Right atrium auricular region (tissue), 2 donors: ENCODE measurements at regions not wholly inside any gene's neighbourhood (a gene's known extent, or its start where the extent isn't known, plus 50 kb on each side); places are given as distances from the start of the nearest gene placed in this dataset.

Source experiments
- DNase-seq: peaks from one replicate; pipeline ENCODE4 v3.0.0-alpha.2; 2019; ENCODE audit warnings: low spot score
- H3K27ac ChIP-seq, 2 donors: fragments of 200-600 bp; sonication (generic); 1 replicate in 1 of 2; 2 replicates in 1 of 2; pipeline ENCODE4 v1.5.1; 2016 to 2019
- H3K27me3 ChIP-seq, 2 donors: fragments of 200-600 bp; sonication (generic); one replicate each; pipeline versions ENCODE4 v1.5.1 to v1.6.0; 2017 to 2019
- H3K36me3 ChIP-seq: fragments of 200-600 bp; sonication (generic); one replicate; pipeline ENCODE4 v1.5.1; 2016
- H3K4me1 ChIP-seq, 2 donors: fragments of 200-600 bp; sonication (generic); one replicate each; pipeline versions ENCODE4 v1.5.1 to v1.6.0; 2017 to 2019
- H3K4me3 ChIP-seq, 2 donors: fragments of 200-600 bp; sonication (generic); 1 replicate in 1 of 2; 2 replicates in 1 of 2; pipeline ENCODE4 v1.5.1; 2017 to 2019; ENCODE audit warnings: mild to moderate bottlenecking in 1 of 2, moderate library complexity in 1 of 2
- H3K9me3 ChIP-seq, 2 donors: fragments of 200-600 bp; sonication (generic); one replicate each; pipeline ENCODE4 v1.5.1; 2019
- TF ChIP-seq, protein P1 (sequence below), 2 donors: fragments of 200-600 bp; sonication (generic); IDR thresholded peaks; one replicate each; pipeline ENCODE4 v1.5.1; 2019; ENCODE audit warnings: antibody characterized with exemption in 2 of 2

- no peak overlapping the region for H3K27ac ChIP-seq
- no peak for DNase-seq
- H3K9me3 ChIP-seq = no peaks in the 10 kb centered on the region
- H3K4me1 ChIP-seq = no peaks in the 10 kb centered on the region
- H3K4me3 ChIP-seq = no peak overlapping the region
- H3K36me3 ChIP-seq = no peaks in the 10 kb centered on the region
- TF ChIP-seq, protein P1, sequence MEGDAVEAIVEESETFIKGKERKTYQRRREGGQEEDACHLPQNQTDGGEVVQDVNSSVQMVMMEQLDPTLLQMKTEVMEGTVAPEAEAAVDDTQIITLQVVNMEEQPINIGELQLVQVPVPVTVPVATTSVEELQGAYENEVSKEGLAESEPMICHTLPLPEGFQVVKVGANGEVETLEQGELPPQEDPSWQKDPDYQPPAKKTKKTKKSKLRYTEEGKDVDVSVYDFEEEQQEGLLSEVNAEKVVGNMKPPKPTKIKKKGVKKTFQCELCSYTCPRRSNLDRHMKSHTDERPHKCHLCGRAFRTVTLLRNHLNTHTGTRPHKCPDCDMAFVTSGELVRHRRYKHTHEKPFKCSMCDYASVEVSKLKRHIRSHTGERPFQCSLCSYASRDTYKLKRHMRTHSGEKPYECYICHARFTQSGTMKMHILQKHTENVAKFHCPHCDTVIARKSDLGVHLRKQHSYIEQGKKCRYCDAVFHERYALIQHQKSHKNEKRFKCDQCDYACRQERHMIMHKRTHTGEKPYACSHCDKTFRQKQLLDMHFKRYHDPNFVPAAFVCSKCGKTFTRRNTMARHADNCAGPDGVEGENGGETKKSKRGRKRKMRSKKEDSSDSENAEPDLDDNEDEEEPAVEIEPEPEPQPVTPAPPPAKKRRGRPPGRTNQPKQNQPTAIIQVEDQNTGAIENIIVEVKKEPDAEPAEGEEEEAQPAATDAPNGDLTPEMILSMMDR (IDR thresholded peaks at IDR 0.05) = no peak
- no peaks in the 10 kb centered on the region for H3K27me3 ChIP-seq
These were observed 653.2 kb downstream of the DCDC2C start for GRCh38 chr2:4356541-4356940.

DNA sequence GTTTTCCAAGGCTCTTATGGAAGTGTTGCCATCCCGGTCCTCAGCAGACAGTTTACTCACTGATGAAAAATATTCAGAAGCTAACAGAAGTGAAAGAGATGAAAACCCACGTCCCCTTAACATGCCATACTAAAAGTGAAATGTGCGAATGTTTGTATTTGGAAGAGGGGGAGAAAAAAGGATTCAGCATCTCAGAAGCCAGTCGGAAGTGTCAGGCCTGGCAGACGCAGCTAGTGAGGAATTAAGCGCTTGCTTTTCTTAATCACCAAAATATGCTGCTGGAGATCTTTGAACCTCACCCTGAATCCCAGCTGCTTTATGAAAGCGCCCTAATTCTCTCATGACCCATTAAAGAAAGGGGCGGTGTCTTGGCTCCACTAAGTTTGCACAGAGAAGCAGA, 653.7 kb downstream of the DCDC2C start:
- TF ChIP-seq, protein P1 (IDR thresholded peaks at IDR 0.05) = no peak

GRCh38 chr2:4358837-4359236, 655.5 kb downstream of the DCDC2C start:
- H3K4me3 ChIP-seq = no peak overlapping the region
- H3K27me3 ChIP-seq = no peaks in the 10 kb centered on the region
- TF ChIP-seq, protein P1 (IDR thresholded peaks at IDR 0.05) = no peak
- no peak overlapping the region for H3K27ac ChIP-seq
- no peak for DNase-seq
- no peaks in the 10 kb centered on the region for H3K9me3 ChIP-seq
- H3K36me3 ChIP-seq = no peaks in the 10 kb centered on the region
- no peaks in the 10 kb centered on the region for H3K4me1 ChIP-seq

More for the DNA sequence above, 653.7 kb downstream of the DCDC2C start:
- no peak overlapping the region for H3K27ac ChIP-seq
- H3K9me3 ChIP-seq = no peaks in the 10 kb centered on the region
- no peaks in the 10 kb centered on the region for H3K4me1 ChIP-seq
- H3K27me3 ChIP-seq = no peaks in the 10 kb centered on the region
- no peak for DNase-seq
- H3K4me3 ChIP-seq = no peak overlapping the region
- H3K36me3 ChIP-seq = no peaks in the 10 kb centered on the region

GRCh38 chr2:4368907-4369306, 665.5 kb downstream of the DCDC2C start:
- DNase-seq = no peak

GRCh38 chr2:4369826-4370419, 666.5 kb downstream of the DCDC2C start:
- DNase-seq = no peak
- no peaks in the 10 kb centered on the region for H3K27me3 ChIP-seq
- H3K27ac ChIP-seq = no peak overlapping the region
- no peaks in the 10 kb centered on the region for H3K4me1 ChIP-seq
- no peak overlapping the region for H3K4me3 ChIP-seq
- H3K9me3 ChIP-seq = peaks cover 0 to 36% of the 10 kb centered on the region in 2 donors
- TF ChIP-seq, protein P1 (IDR thresholded peaks at IDR 0.05) = no peak
- no peaks in the 10 kb centered on the region for H3K36me3 ChIP-seq

More at GRCh38 chr2:4368907-4369306, 665.5 kb downstream of the DCDC2C start:
- Histone ChIP-seq H3K4me3 (no peak overlapping the region), H3K36me3 (no peaks in the 10 kb centered on the region), H3K27ac (no peak overlapping the region), H3K4me1 (no peaks in the 10 kb centered on the region), H3K27me3 (no peaks in the 10 kb centered on the region), H3K9me3 (peaks cover 0 to 39% of the 10 kb centered on the region in 2 donors)
- TF ChIP-seq, protein P1 (IDR thresholded peaks at IDR 0.05) = no peak
